Left ventricle myocardium inferior (tissue), 1 donor: ENCODE measurements at regions not wholly inside any gene's neighbourhood (a gene's known extent, or its start where the extent isn't known, plus 50 kb on each side); places are given as distances from the start of the nearest gene placed in this dataset.

Experiments
- DNase-seq: peaks from one replicate; pipeline ENCODE4 v3.0.0-alpha.2; 2020
- H3K27ac ChIP-seq: fragments of 200-600 bp; replicated peaks from 2 replicates; pipeline ENCODE4 v1.8.0; 2021
- H3K27me3 ChIP-seq: fragments of 200-600 bp; 2 replicates; pipeline ENCODE4 v1.8.0; 2021; ENCODE audit warnings: low read depth
- H3K36me3 ChIP-seq: fragments of 200-600 bp; 2 replicates; pipeline ENCODE4 v1.8.0; 2021
- H3K4me1 ChIP-seq: fragments of 200-600 bp; 2 replicates; pipeline ENCODE4 v1.8.0; 2021
- H3K4me3 ChIP-seq: fragments of 200-600 bp; 2 replicates; pipeline ENCODE4 v1.8.0; 2021; ENCODE audit warnings: mild to moderate bottlenecking, moderate library complexity
- H3K9me3 ChIP-seq: fragments of 200-600 bp; replicated peaks from 2 replicates; pipeline ENCODE4 v1.8.0; 2021
- intact Hi-C: fragments of 100-400 bp; cut with micrococcal nuclease; formaldehyde crosslinking; loops from one replicate; pipeline ENCODE4 v1.11.0; 2022
- TF ChIP-seq, protein P1 (sequence below): fragments of 200-600 bp; IDR thresholded peaks from 2 replicates; pipeline ENCODE4 v1.8.0; 2021; ENCODE audit warnings: antibody characterized with exemption, mild to moderate bottlenecking, borderline replicate concordance
- donor health status: DM: no; HTN: yes; CAD: no; lungs with severe emphysema.

DNA sequence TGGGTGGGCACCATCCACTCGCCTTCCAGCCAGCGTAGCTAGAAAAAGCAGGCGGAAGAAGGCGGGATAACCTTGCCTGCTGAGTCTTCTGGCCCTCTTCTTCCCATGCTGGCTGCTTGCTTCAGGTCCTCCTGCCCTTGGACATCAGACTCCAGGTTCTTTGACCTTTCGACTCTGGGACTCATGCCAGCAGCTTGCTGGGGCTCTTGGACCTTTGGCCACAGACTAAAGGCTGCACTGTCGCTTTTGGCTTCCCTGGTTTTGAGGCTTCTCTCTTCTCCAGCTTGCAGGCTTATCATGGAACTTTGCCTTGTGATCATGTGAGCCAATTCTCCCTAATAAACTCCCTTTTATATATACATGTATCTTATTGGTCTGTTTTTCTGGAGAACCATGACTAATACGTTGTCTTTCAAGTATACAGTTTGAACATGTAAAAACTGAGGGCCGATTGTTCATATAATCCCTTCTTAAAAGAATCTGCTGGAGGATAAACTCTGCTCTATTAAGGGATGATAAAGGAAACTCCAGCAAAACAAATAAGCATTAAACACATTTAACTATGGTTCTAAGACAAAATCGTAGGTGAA lies 116.6 kb upstream of the LCORL start:
- TF ChIP-seq, protein P1, sequence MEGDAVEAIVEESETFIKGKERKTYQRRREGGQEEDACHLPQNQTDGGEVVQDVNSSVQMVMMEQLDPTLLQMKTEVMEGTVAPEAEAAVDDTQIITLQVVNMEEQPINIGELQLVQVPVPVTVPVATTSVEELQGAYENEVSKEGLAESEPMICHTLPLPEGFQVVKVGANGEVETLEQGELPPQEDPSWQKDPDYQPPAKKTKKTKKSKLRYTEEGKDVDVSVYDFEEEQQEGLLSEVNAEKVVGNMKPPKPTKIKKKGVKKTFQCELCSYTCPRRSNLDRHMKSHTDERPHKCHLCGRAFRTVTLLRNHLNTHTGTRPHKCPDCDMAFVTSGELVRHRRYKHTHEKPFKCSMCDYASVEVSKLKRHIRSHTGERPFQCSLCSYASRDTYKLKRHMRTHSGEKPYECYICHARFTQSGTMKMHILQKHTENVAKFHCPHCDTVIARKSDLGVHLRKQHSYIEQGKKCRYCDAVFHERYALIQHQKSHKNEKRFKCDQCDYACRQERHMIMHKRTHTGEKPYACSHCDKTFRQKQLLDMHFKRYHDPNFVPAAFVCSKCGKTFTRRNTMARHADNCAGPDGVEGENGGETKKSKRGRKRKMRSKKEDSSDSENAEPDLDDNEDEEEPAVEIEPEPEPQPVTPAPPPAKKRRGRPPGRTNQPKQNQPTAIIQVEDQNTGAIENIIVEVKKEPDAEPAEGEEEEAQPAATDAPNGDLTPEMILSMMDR, result no peak
- Histone ChIP-seq H3K4me3 (no peak overlapping the region), H3K27me3 (no peaks in the 10 kb centered on the region), H3K4me1 (no peaks in the 10 kb centered on the region), H3K27ac (no peak overlapping the region), H3K36me3 (no peaks in the 10 kb centered on the region), H3K9me3 (peaks cover 23% of the 10 kb centered on the region)
- no peak for DNase-seq
- intact Hi-C loops, result no loop called here

DNA sequence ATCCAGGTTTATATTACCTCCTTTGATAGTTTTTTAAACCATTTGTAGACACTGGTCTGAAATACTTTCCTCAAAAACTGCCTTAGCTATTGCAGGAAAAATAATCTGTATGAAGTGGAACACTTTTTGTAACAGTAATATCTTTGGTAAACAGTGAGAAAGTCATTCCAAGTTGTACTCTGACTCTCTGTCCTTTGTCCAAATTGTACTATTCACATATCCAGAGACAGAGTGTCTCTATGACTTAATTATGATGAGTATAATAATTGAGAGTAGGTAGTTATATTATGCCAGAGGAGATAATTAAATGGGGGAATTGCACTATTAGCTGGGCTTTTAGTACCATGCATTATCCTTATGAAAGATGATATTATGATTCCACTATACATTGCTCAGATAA lies 112.6 kb upstream of the LCORL start:
- no peak for DNase-seq
- TF ChIP-seq, protein P1, result no peak
- intact Hi-C loops, result no loop called here
- Histone ChIP-seq H3K4me3 (no peak overlapping the region), H3K36me3 (no peaks in the 10 kb centered on the region), H3K27ac (no peak overlapping the region), H3K9me3 (peaks cover 16% of the 10 kb centered on the region), H3K4me1 (no peaks in the 10 kb centered on the region), H3K27me3 (no peaks in the 10 kb centered on the region)

DNA sequence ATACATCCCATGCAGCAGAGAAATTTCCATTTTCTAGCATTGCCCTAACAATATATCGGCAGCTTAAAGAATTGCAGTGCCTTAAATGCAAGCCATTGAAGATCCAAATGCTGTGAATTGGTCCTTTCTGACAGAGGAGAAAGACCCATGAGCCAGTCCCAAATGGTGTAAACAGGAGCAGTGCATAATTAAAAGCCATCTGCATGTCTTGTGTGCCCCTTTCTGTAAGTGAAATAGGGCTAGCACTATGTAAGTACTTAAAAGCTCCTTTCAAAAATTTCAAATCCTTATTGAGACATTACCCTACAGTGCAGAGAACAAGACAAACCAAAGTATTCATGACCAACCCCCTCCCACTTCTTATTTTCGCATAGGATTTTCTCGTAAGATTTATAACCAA lies 108.7 kb upstream of the LCORL start:
- no peaks in the 10 kb centered on the region for H3K36me3 ChIP-seq
- no peaks in the 10 kb centered on the region for H3K4me1 ChIP-seq
- H3K9me3 ChIP-seq, result peaks cover 4% of the 10 kb centered on the region
- no peak overlapping the region for H3K27ac ChIP-seq
- intact Hi-C loops, result no loop called here
- DNase-seq, result no peak
- H3K27me3 ChIP-seq, result no peaks in the 10 kb centered on the region
- no peak overlapping the region for H3K4me3 ChIP-seq
- TF ChIP-seq, protein P1, result no peak

DNA sequence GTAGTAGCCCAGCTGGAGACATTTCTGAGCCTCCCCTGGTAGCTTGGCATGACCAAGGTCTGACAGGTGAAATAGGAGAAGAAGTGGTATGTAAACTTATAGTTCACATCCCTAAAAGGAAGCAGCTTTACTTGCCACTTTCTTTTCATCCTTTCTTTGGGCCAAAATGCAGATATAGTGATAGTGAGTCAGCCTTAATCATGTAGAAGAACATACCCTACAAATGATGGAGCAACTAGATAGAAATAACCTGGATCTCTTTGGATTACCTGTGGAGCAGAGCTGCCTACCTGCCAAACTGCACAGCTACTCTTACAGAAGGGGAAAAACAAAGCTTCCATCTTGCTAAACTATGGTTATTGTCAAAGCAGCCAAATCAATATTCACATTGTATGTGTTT lies 106.7 kb upstream of the LCORL start:
- Histone ChIP-seq H3K4me1 (no peaks in the 10 kb centered on the region), H3K9me3 (no peaks in the 10 kb centered on the region), H3K27ac (no peak overlapping the region), H3K27me3 (no peaks in the 10 kb centered on the region), H3K4me3 (no peak overlapping the region), H3K36me3 (no peaks in the 10 kb centered on the region)
- DNase-seq, result no peak
- intact Hi-C loops, result no loop called here
- TF ChIP-seq, protein P1, result no peak

DNA sequence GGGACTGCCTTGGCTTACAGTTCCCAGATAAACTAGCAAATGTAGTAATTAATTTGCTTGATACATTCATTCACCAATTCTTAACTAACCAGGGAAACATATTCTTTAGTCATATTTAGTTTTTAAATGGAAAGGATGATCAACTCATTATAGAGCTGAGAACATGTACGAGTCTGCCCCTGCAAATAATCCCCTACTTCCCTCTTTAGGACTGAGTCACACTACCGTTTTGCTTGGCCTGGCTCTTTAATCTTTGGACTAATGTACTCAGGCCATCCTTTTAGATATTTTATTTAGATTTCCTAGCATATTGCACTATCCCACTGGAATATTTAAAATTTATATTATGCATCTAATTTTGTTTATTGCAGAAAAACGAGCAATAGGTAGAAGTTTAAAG lies 105.5 kb upstream of the LCORL start:
- Histone ChIP-seq H3K9me3 (no peaks in the 10 kb centered on the region), H3K27me3 (no peaks in the 10 kb centered on the region), H3K36me3 (no peaks in the 10 kb centered on the region), H3K4me3 (no peak overlapping the region), H3K27ac (no peak overlapping the region), H3K4me1 (no peaks in the 10 kb centered on the region)
- intact Hi-C loops, result no loop called here
- no peak for DNase-seq
- TF ChIP-seq, protein P1, result no peak
